HepG2 (cell line): ENCODE measurements at regions not wholly inside any gene's neighbourhood (a gene's known extent, or its start where the extent isn't known, plus 50 kb on each side); places are given as distances from the start of the nearest gene placed in this dataset.
A peak's percentile ranks its signal among the peaks of the same experiment; 100 is the strongest.

ENCODE experiments used
- ATF1 ChIP-seq: IDR thresholded peaks from 2 replicates; pipeline ENCODE4 v1.6.1; 2016; ENCODE audit warnings: mild to moderate bottlenecking, control low read depth
- BRCA1 ChIP-seq: sonication (generic); formaldehyde crosslinking; IDR thresholded peaks from 2 replicates; pipeline ENCODE4 v1.4.0; 2020; ENCODE audit warnings: missing genetic modification reagents
- CC2D1A ChIP-seq: sonication (generic); formaldehyde crosslinking; IDR thresholded peaks from 2 replicates; pipeline ENCODE4 v1.8.1; 2023; ENCODE audit warnings: mild to moderate bottlenecking, missing genetic modification reagents
- DPF2 ChIP-seq: sonication (generic); formaldehyde crosslinking; IDR thresholded peaks from 2 replicates; pipeline ENCODE4 v1.4.0; 2020; ENCODE audit warnings: mild to moderate bottlenecking, low read depth, missing genetic modification reagents, borderline replicate concordance
- ETV6 ChIP-seq: sonication (generic); formaldehyde crosslinking; conservative IDR thresholded peaks from 2 replicates; pipeline ENCODE4 v1.4.0; 2020; ENCODE audit warnings: missing genetic modification reagents
- GTF3A ChIP-seq: sonication (generic); formaldehyde crosslinking; conservative IDR thresholded peaks from 2 replicates; pipeline ENCODE4 v1.4.0; 2020; ENCODE audit warnings: mild to moderate bottlenecking, missing genetic modification reagents
- KAT8 ChIP-seq: IDR thresholded peaks from 2 replicates; pipeline ENCODE4 v1.6.1; 2016; ENCODE audit warnings: missing genetic modification reagents, missing compliant biosample characterization
- KDM5B ChIP-seq: sonication (generic); formaldehyde crosslinking; IDR thresholded peaks from 2 replicates; pipeline ENCODE4 v1.4.0; 2020; ENCODE audit warnings: missing genetic modification reagents, mild to moderate bottlenecking, borderline replicate concordance
- MAFF ChIP-seq: IDR thresholded peaks from 2 replicates; pipeline ENCODE4 v1.6.1; 2011; ENCODE audit warnings: low read depth, low read length, improper control_type of control experiment
- NFE2L2 ChIP-seq: fragments of 150-350 bp; IDR thresholded peaks from 2 replicates; pipeline ENCODE4 v1.6.1; 2014; ENCODE audit warnings: low read length
- RELA ChIP-seq: sonication (generic); formaldehyde crosslinking; IDR thresholded peaks from 2 replicates; pipeline ENCODE4 v1.4.0; 2020; ENCODE audit warnings: missing genetic modification reagents
- SCMH1 ChIP-seq: sonication (generic); formaldehyde crosslinking; IDR thresholded peaks from 2 replicates; pipeline ENCODE4 v1.9.0; 2021; ENCODE audit warnings: missing genetic modification reagents, mild to moderate bottlenecking, borderline replicate concordance
- SKI ChIP-seq: fragments of 450-650 bp; IDR thresholded peaks from one replicate; pipeline ENCODE4 v1.6.1; 2018; ENCODE audit warnings: mild to moderate bottlenecking; ENCODE audit not compliant: partially characterized antibody
- SP4 ChIP-seq: sonication (generic); formaldehyde crosslinking; IDR thresholded peaks from 2 replicates; pipeline ENCODE4 v1.8.1; 2023; ENCODE audit warnings: mild to moderate bottlenecking, missing genetic modification reagents
- TCF7 ChIP-seq: sonication (generic); IDR thresholded peaks from 2 replicates; pipeline ENCODE4 v1.6.1; 2016; ENCODE audit warnings: antibody characterized with exemption, low read depth
- ZIK1 ChIP-seq: sonication (generic); formaldehyde crosslinking; IDR thresholded peaks from 2 replicates; pipeline ENCODE4 v1.5.0; 2020; ENCODE audit warnings: mild to moderate bottlenecking, low read depth, missing genetic modification reagents, borderline replicate concordance
- ZNF256 ChIP-seq: sonication (generic); formaldehyde crosslinking; conservative IDR thresholded peaks from 2 replicates; pipeline ENCODE4 v1.4.0; 2020; ENCODE audit warnings: missing genetic modification reagents
- ZNF263 ChIP-seq: sonication (generic); formaldehyde crosslinking; IDR thresholded peaks from 2 replicates; pipeline ENCODE4 v1.4.0; 2020; ENCODE audit warnings: missing genetic modification reagents
- ZNF282 ChIP-seq: fragments of 450-650 bp; IDR thresholded peaks from 2 replicates; pipeline ENCODE4 v1.6.1; 2018; ENCODE audit not compliant: partially characterized antibody
- ZNF343 ChIP-seq: sonication (generic); formaldehyde crosslinking; IDR thresholded peaks from 2 replicates; pipeline ENCODE4 v1.4.0; 2020; ENCODE audit warnings: mild to moderate bottlenecking, missing genetic modification reagents
- ZNF451 ChIP-seq: sonication (generic); formaldehyde crosslinking; IDR thresholded peaks from 2 replicates; pipeline ENCODE4 v1.5.0; 2020; ENCODE audit warnings: mild to moderate bottlenecking, missing genetic modification reagents
- ZNF747 ChIP-seq: sonication (generic); formaldehyde crosslinking; IDR thresholded peaks from 2 replicates; pipeline ENCODE4 v1.8.1; 2023; ENCODE audit warnings: missing genetic modification reagents, mild to moderate bottlenecking, borderline replicate concordance
- ZSCAN30 ChIP-seq: sonication (generic); formaldehyde crosslinking; IDR thresholded peaks from 2 replicates; pipeline ENCODE4 v1.5.0; 2020; ENCODE audit warnings: mild to moderate bottlenecking, missing genetic modification reagents
- TF ChIP-seq, protein P1 (sequence below): IDR thresholded peaks from 2 replicates; pipeline ENCODE4 v1.6.1; 2018; ENCODE audit warnings: missing genetic modification reagents, mild to moderate bottlenecking, missing compliant biosample characterization
- TF ChIP-seq, protein P2 (sequence below): sonication (generic); formaldehyde crosslinking; IDR thresholded peaks from 2 replicates; pipeline ENCODE4 v1.4.0; 2020; ENCODE audit warnings: missing genetic modification reagents, mild to moderate bottlenecking, borderline replicate concordance
- TF ChIP-seq, protein P3 (sequence below): IDR thresholded peaks from 2 replicates; pipeline ENCODE4 v1.6.1; 2016; ENCODE audit warnings: missing biosample characterization, missing genetic modification reagents, low read depth
- TF ChIP-seq, protein P4 (sequence below): sonication (generic); formaldehyde crosslinking; IDR thresholded peaks from 2 replicates; pipeline ENCODE4 v1.4.0; 2020; ENCODE audit warnings: missing genetic modification reagents, low read depth, mild to moderate bottlenecking, borderline replicate concordance
- TF ChIP-seq, protein P5 (sequence below): sonication (generic); formaldehyde crosslinking; IDR thresholded peaks from 2 replicates; pipeline ENCODE4 v1.5.0; 2020; ENCODE audit warnings: missing genetic modification reagents, mild to moderate bottlenecking, borderline replicate concordance

DNA sequence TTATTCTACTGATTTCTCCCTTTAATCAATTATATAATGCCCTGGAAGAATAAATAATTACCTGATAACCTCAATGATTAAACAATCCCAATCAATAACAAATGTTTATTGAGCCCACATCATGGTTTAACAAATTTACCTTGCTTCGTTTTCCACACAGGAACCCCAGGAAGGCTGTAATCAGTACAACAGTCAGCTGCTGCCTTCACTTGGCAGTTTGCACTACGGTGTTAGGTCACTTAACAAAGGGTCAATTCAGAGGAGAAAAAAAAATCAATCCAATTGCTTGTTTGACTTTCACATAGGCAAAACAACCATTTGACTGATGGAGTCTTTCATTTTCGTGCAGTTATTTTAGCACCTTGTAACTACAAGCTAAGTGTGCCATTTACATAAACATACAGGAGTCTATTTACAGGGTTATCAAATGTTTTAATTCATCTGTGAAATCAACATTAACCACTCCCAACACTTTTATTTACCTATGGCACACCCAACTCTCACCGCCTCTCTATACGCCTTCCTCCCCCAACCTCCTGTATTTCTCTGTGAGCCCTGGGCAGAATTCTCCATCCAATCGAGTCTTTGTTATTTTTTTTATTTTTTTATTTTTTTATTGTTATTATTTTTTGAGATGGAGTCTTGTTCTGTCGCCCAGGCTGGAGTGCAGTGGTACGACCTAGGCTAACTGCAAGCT lies 140.4 kb upstream of the TAB2 start (continued):
- TF ChIP-seq RELA (CRISPR knock-in tag), result no peak
- no peak for TF ChIP-seq ZSCAN30 (CRISPR knock-in tag)
- no peak for TF ChIP-seq ZNF747 (CRISPR knock-in tag)
- TF ChIP-seq, protein P1, sequence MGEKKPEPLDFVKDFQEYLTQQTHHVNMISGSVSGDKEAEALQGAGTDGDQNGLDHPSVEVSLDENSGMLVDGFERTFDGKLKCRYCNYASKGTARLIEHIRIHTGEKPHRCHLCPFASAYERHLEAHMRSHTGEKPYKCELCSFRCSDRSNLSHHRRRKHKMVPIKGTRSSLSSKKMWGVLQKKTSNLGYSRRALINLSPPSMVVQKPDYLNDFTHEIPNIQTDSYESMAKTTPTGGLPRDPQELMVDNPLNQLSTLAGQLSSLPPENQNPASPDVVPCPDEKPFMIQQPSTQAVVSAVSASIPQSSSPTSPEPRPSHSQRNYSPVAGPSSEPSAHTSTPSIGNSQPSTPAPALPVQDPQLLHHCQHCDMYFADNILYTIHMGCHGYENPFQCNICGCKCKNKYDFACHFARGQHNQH (CRISPR knock-in tag), result peak; percentile 88
- no peak for TF ChIP-seq ZNF256 (CRISPR knock-in tag)
- peak; percentile 67 for TF ChIP-seq KAT8
- TF ChIP-seq KDM5B (CRISPR knock-in tag), result no peak
- TF ChIP-seq, protein P2, sequence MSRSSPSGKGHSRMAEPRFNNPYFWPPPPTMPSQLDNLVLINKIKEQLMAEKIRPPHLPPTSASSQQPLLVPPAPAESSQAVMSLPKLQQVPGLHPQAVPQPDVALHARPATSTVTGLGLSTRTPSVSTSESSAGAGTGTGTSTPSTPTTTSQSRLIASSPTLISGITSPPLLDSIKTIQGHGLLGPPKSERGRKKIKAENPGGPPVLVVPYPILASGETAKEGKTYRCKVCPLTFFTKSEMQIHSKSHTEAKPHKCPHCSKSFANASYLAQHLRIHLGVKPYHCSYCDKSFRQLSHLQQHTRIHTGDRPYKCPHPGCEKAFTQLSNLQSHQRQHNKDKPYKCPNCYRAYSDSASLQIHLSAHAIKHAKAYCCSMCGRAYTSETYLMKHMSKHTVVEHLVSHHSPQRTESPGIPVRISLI, result peak; percentile 94
- no peak for TF ChIP-seq BRCA1 (CRISPR knock-in tag)
- TF ChIP-seq SCMH1 (CRISPR knock-in tag), result no peak
- no peak for TF ChIP-seq ZNF263
- TF ChIP-seq, protein P3, sequence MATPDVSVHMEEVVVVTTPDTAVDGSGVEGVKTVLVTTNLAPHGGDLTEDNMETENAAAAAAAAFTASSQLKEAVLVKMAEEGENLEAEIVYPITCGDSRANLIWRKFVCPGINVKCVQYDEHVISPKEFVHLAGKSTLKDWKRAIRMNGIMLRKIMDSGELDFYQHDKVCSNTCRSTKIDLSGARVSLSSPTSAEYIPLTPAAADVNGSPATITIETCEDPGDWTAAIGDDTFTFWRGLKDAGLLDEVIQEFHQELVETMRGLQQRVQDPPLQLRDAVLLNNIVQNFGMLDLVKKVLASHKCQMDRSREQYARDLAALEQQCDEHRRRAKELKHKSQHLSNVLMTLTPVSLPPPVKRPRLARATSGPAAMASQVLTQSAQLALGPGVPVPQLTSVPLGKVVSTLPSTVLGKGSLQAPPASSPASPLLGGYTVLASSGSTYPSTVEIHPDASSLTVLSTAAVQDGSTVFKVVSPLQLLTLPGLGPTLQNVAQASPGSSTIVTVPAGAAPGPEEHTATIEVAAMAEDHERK (CRISPR knock-in tag), result no peak
- peak; percentile 52; the same call in 1 of the 2 replicates for TF ChIP-seq DPF2
- no peak for TF ChIP-seq CC2D1A (CRISPR knock-in tag)
- TF ChIP-seq GTF3A (CRISPR knock-in tag), result no peak
- TF ChIP-seq ZNF343 (CRISPR knock-in tag), result no peak
- TF ChIP-seq ZIK1 (CRISPR knock-in tag), result no peak
- TF ChIP-seq ETV6 (CRISPR knock-in tag), result no peak
- no peak for TF ChIP-seq SP4
- no peak for TF ChIP-seq ZNF282
- peak; percentile 82 for TF ChIP-seq TCF7
- TF ChIP-seq, protein P4, sequence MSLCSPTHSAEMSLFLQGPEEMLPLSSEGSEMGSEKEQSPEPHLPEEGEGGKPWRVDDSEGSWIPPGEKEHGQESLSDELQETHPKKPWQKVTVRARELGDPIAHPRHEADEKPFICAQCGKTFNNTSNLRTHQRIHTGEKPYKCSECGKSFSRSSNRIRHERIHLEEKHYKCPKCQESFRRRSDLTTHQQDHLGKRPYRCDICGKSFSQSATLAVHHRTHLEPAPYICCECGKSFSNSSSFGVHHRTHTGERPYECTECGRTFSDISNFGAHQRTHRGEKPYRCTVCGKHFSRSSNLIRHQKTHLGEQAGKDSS, result no peak
- TF ChIP-seq, protein P5, sequence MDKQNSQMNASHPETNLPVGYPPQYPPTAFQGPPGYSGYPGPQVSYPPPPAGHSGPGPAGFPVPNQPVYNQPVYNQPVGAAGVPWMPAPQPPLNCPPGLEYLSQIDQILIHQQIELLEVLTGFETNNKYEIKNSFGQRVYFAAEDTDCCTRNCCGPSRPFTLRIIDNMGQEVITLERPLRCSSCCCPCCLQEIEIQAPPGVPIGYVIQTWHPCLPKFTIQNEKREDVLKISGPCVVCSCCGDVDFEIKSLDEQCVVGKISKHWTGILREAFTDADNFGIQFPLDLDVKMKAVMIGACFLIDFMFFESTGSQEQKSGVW (CRISPR knock-in tag), result no peak
- TF ChIP-seq ZNF451 (CRISPR knock-in tag), result no peak
- no peak for TF ChIP-seq SKI
- TF ChIP-seq NFE2L2, result no peak
- TF ChIP-seq ATF1 (CRISPR knock-in tag), result peak; percentile 80
- no peak for TF ChIP-seq MAFF
